Hepatocyte (in vitro differentiated cells): ENCODE measurements at regions not wholly inside any gene's neighbourhood (a gene's known extent, or its start where the extent isn't known, plus 50 kb on each side); places are given as distances from the start of the nearest gene placed in this dataset.

Source experiments
- CTCF ChIP-seq: fragments of 200-600 bp; sonication (generic); IDR thresholded peaks from 2 replicates; pipeline ENCODE4 v1.5.1; 2016; ENCODE audit warnings: antibody characterized with exemption, mild to moderate bottlenecking; ENCODE audit not compliant: poor library complexity
- EZH2 ChIP-seq: fragments of 200-600 bp; sonication (generic); IDR thresholded peaks from 2 replicates; pipeline ENCODE4 v1.6.1; 2016; ENCODE audit warnings: antibody characterized with exemption, mild to moderate bottlenecking, borderline replicate concordance
- EZH2phosphoT487 ChIP-seq: fragments of 200-600 bp; sonication (generic); IDR thresholded peaks from one replicate; pipeline ENCODE4 v1.6.1; 2018; ENCODE audit warnings: antibody characterized with exemption, mild to moderate bottlenecking, low read depth, moderate library complexity; ENCODE audit not compliant: unreplicated experiment, severe bottlenecking

DNA sequence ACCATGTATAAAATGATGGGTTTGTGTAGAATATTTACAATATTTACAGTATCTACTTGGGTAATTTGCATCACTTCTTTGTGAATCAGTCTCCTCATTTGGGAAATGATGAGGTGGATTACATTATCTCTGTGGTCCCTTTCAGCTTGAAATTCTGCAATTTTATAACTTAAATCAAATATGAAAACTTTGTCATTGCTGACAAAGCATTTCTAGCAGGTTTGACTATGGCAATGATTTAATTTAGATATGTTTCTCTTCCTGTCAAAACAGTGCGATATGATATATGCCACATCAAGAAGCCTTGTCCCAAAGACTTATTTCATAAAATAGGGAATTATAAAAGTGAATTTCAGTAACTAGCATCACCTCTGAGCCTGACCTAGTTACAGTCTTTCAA is 315.8 kb upstream of the MEIS2 start:
- TF ChIP-seq CTCF (no peak), EZH2 (no peak), EZH2phosphoT487 (no peak)
